Amniotic stem cell (primary cell): ENCODE measurements at regions not wholly inside any gene's neighbourhood (a gene's known extent, or its start where the extent isn't known, plus 50 kb on each side); places are given as distances from the start of the nearest gene placed in this dataset.
"Not testable (repeated sequence)": the region's sequence is repeated elsewhere in the genome, so short reads cannot be mapped to it uniquely, and the experiment has no call there.

Experiments used
- DNase-seq: peaks from one replicate; lab custom pipeline; 2025; lab: John Stamatoyannopoulos, UW

DNA sequence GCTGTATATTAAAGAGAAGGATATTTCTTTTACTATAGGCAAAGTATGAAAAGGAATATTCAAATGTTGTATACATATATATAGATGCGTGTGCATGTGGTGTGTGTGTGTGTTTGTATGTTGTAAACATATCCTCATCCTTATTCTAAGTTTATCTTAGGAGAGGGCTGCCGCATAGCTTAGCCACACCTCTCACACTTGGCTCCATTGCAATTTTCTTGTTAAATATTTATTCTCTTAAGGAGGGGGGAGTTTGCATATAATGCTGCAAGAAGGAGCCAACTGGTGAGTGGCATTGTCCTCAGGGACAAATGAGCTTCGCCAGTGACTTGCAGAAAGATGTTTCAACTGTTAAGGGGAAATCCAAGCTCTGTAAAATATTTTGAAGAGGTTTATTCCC, 360.1 kb upstream of the RND3 start:
- DNase-seq: no peak

DNA sequence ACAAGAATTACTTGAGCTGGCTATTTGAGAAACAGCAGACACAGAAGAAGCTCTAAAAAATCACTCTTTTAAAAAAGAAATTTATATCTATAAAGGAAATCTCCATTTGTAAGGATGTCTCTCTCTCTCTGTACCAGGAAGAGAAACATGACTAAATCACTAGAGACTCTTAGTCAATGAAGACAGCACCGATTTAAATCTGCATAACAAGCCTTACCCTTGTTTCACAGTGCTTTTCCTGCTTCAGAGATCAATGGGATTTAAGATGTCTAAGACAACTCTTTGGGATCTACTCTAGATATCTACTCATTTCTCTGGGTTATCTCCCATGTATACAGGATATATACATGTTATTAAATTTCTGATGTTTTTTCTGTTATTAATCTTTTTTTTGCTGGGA, 359.2 kb upstream of the RND3 start:
- no peak for DNase-seq

DNA sequence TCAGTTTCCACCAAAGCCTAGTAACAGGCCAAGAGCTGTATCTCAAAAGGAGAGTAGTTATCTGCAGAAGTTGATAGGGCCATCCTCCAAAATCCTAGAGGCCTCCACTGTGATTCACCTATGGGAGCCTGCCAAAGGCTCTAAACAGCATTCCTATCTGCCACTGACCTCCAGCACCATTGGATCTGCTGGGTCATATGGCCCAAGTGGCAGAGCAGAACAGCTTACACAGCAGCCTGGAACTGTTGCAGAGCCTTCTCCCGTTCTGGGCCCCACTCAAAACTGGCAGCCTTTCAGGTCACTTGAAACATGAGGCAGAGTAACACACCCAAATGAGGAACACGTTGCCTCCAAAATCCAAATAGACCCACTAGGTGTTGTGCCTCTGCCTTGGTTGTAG, 345.2 kb upstream of the RND3 start:
- DNase-seq: no peak

DNA sequence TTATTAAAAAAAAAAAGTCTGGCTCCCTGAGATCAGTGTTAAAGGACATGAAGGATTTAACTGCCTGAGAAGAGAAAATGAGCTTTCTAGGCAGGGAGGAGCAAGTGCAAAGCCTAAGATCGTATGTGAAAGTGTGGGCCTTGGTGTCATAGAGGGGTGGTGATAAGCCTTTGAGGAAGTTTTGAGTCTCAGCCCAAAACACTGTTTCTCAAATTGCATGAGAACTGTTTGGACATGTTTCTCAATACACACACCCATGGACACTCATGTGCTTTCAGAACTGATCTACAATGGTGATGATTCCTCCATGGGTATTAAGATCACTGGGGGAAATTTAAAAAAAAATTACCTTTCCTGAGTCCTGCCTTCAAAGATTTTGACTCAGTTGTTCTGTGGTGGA, 336.7 kb upstream of the RND3 start:
- DNase-seq: no peak

DNA sequence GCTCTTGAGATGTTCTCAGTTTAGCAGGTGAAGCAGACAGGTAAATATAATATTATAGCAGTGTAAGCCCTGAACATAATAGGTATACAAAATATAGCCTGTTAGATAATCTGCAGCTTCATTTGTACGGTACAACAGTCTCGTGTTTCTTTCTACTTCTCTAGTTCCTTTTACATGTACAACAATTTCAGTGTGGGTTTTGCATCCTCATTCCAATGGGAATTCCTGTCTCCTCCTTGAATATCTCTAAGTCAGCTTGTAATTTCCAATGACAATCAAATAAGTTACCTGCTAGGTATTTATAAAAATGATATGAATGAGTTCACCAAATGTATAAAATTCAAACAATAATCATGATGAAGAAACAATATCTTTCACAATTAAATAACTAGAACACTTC, 330.0 kb upstream of the RND3 start:
- DNase-seq: no peak

DNA sequence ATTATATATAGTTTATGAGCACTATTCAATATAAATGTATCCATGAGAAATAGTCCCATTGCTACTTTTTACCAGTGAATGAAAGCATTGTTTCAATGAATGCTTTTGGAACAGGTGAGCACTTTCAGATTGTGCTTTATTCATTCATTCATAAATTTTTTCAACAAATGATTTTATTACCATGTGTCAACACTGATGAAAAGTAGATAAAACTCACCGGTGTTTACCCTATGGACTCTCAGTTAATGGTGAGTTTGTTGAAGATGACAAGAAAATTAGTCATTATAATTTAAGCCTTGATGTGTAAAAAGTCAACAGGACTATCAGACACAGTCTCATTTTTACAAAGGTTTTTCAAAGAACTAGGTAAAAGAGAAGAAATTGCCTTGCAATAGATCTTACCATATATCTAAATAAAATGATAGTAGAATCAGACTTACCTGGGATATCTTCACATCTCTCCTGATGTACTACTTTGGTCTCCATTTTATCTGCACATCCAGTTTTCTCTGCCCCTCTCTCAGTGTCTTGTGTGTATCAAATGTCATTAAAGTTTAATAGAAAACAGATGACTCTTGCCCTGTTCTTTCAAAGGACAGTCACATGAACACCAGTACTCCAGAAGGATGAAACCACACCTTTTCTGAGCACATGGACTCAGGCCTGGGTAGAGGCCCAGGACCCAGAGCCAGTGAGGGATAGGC, 325.3 kb upstream of the RND3 start:
- DNase-seq: no peak

DNA sequence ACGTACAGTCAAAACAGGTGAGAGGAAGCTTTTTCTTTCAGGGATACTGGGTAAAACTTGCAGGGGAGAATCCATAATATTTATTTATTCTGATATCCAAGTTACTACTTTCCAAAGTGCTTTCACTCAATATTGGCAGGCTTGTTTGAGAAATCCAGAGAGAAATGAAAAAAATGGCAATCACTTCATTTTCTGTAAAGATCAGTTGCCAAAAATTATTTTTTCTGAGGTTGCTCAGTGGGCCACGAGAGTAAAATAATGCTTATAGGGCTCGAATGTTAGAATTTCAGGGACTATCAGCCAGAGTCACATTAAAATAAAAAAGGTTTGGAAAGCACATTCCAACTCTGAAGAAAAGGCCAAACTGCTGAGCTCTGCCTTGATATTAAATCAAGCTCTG, 324.6 kb upstream of the RND3 start:
- DNase-seq: no peak

DNA sequence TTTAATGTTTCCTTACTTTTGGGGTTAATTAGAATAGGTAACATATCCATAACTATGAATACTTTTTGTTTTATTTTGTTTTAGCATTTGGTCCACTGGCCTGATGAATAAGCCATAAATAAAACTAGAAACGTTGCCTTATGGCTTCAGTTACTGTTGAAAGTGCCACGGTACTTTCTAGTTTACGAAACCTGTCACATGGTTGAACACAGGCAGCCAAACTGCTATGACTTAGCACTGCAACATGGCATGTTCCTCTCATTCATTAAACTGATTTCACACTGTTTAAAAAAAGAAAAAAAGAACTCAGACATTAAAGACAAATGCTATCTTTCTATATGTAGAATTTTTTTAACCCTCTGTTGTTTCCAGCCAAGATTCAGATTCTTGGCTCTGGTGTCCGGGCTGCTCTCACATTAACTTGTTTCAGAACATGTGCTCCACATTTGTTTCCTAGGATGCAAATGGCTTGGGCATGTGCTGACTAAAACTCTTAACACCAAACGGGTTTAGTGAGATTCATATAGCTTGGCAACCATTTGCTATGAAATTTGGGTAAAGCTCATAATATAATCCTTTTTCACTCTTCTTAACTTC, 323.9 kb upstream of the RND3 start:
- no peak for DNase-seq

DNA sequence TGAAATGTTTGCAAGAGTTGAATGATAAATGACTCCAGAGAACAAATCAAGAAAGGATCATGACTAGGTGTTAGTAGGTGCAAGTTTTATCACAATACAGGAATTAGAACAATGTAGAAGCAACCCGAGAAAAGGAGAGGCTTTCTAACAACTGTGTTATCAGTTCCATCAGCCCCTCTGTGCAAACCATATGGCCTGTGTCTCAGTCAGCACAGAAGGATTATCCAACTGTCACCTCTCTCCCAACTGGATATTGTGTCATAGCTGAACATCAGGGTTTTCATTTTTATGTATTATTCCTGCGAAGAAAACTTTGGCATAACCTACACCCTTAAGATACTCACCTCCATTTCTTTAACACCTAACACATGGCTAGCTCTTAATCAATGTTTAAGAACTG, 321.6 kb upstream of the RND3 start:
- no peak for DNase-seq

DNA sequence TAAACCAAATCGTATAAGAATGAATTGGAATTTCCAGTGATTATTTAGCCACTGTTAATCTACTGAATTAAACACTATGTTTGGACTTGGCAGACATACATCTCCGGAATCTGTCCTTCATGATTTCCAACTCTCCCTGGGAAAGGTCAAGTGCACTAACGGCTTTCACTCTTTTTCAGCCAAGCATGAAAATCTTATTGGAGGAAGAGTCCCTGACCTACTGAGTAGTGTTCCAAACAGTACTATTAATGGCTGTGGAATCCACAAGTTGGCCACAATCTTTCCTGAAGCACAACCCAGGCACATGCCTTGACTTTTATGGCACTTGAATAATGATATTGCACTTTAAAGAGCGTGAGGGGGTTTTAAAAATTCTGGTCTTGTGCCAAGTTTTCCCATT, 318.9 kb upstream of the RND3 start:
- DNase-seq: no peak

DNA sequence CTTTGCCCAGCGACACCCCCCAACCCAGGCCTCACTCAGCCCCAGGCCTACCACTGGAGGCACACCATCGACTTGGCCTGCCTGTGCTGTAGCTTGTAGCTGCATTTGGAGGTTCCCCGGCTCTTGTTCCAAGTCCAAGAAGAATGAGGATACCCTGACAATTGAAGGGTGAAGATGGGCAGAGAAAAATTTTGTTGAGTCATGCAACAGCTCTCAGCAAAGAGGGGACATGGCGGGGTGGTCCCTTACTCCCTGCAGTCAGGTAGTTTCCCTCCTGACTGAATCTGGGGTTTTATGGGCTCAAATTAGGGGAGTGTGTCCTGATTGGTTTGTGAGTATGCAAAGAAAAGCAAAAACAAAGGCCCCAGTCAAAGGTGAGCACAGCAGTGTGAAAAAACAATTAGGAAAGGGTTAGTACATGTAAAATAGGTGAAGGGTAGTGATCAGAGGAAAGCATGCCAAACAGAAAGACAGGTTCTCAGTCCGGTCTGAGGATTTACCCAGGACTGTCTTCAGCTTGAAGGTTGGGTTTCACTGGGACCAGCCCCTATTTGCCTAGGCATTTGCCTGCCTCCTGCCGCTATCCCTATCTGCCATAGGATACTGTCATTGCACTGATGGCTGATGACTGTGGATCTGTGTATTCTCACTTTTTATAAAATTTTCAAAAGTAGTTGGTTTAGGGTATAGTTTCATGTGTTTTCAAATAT, 316.4 kb upstream of the RND3 start:
- DNase-seq: no peak

DNA sequence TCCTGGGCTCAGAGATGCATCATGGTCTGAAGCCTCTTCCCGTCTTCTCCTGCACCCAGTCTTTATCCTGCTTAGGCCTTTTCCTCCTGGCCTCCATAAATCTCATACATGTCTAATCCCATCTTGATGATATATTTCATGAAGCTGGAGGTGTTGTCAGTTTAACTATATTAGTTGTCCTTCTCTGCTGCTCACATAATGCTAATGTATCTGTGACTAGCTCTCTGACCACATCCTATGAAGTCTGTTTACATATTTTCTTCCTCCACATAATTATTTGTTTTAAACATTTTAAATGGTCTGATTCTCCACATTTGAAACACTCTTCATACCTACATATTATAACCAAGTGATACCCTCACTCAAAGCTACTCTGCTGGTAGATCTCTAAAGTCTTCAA, 315.2 kb upstream of the RND3 start:
- DNase-seq: no peak

DNA sequence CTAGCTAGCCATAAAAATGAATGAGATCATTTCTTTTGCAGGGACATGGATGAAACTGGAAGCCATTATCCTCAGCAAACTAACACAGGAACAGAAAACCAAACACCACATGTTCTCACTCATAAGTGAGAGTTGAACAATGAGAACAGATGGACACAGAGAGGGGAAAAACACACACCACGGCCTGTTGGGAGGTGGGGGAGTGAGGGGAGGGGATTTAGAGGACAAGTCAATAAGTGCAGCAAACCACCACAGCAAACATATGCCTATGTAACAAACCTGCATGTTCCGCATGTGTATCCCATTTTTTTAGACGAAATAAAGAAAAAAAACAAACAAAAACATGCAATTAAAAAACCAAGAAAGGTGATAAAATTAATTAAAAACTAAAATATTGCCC, 308.8 kb upstream of the RND3 start:
- DNase-seq: not testable (repeated sequence)

DNA sequence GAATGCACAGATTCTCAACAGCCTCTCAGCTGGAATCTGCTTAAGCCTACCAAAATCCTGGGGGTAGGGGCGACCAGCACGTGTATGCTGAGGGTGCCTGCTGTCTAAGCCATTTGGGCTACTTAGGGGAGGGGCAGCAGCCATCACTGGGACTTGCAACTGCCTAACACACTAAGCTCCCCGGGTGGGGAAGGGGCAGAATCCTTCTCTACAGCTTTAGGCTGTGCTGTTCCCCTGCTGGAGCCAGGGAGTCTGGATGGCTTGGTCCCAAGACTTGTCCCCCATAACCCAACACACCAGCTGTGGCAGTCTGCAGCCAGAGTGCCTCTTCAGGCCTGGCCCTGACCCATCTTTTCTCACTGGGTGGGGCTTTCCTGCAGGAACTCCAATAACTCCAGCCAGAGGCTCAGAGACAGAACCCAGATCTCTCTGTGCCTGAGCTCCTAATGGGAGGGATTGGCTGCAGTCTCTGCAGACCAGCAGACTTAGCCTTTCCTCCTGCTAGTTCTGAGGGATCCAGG, 305.4 kb upstream of the RND3 start:
- DNase-seq: no peak

DNA sequence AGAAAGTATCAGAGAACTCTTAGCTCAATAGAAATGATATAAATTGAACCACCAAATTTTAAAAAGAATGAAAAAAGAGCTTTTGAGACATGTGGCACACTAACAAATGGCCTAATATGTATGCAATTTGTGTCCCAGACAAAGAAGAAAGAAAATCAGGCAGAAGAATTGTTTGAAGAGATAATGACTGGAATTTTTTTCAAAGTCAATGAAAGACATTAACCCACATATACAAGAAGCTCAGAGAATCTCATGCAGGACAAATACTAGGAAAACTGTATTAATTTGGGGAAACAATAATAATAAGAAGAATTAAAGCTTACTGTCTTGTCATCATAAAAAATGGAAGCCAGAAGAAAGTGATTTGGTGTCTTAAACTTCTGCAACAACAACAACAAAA, 304.1 kb upstream of the RND3 start:
- DNase-seq: no peak

DNA sequence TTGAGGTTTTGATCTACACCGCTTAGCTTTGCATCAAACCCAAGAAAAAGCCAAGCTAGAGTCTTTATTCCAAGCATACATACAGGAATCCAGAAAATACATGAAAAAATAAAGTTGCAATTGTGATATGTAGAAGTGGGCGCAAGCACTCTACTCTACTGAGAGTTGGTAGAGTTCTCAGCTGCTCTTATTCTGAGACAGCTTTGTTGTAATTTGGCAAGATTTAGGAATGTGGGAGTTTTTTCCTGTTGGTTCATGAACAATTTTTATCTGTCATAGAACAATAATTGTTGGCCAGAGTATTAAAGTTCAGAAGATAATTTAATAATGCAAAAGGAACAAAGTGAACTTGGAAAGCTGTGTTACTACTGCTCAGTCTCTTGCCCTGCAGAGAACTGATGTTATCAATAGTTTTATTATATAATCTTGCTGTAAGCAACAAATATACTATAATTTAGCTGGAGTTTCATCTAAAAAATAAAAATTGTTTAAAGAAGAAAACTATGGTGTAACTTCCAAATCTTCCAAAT, 302.0 kb upstream of the RND3 start:
- DNase-seq: no peak

DNA sequence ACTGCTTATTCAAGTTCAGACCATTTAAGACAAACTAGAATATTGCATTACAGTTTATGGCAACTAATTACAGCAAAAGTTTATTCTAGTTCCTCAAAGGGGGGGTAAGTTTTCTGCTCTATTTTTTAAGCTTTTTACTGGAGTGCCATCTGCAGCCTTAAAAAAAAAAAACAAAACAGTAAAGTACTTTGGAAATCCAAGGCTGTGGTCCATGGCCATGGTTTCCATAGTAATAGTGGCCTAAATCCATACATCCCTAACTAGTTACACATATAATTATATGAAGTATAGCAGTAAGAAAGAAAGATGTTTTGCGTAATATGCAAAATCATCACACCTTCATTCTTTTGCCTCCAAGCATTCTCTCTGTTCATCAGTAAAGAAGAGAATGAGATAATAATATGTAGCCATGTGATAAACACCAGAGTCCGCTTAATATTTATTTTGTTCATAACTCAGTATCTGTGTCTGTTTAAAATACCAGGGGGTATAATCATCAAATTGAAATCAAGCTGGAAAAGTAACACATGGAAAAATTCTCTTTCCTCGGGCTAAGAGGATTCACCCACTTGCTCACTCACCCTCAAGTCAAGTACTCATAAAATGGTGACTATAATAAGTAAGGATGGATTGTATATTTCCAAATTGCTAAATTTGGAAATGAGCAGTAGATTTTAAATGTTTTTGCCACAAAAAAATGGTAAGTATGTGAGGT, 301.1 kb upstream of the RND3 start:
- DNase-seq: no peak

DNA sequence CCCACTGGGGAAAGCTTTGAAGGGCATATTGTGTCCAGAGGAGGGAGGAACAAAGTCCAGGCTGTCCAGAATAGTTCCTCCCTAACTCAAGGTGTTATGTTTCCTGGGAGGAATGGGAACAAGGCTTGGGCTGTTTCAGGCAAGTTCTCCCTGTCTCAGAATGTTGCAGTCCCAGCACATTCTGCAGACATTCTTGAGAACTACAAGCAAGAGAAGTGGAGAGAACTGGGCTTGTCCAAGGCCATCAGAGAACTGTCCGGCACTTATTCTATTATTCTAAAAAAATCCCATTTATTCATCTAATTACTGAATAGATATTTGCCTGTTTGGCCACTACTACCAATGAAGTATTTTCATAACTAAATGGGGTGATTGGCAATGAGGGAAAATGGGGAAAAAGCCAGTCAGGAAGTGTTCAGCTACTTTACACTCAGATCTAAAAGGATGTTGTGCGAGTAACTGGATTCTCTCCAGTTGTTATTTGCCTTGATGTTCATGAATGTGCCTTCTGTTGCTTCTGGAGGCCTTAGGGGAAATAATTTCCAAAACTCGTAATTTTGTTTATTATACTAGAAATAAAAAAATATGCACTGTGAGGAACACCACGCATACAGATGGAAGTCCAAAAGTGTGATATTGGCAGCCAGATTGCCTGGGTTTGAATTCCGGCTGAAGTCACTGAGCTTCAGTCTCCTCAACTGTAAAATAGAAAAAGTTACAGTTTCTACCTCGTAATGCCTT, 300.1 kb upstream of the RND3 start:
- no peak for DNase-seq

DNA sequence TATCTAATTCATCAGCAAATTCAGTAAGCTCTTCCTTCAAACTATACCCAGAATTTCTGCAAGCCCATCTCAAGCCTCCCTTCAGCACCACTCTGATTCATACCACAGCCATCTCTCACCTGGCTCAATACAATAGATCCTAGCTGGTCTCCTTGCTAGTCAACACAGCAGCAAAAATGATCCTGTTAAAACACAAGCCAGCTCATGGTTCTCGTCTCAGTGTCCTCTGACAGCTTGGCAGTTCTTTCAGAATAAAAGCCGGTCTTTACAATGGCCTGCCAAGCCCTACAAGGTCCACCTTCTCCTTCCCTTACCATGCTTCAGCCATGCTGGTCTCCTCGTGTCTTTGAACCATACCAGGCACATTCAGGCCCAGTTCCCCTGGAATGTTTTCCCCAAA, 296.9 kb upstream of the RND3 start:
- no peak for DNase-seq

DNA sequence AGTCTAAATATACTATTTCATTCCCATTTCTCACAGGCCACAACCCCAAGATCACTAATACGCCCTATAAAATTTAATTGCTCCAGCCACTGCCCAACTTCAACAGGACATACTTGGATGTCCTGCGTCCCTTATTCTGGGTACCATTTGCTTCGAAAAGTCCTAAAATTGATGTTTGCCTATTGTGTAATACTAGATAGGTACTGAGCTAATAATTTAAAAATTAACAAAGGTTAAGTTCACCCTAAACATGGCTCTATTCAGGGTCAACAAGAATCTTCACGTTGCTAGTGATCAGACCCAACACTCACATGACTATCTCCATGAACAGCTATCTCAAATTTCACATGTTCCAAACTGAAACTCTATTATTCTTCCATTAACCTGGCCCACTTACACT, 296.4 kb upstream of the RND3 start:
- DNase-seq: no peak

DNA sequence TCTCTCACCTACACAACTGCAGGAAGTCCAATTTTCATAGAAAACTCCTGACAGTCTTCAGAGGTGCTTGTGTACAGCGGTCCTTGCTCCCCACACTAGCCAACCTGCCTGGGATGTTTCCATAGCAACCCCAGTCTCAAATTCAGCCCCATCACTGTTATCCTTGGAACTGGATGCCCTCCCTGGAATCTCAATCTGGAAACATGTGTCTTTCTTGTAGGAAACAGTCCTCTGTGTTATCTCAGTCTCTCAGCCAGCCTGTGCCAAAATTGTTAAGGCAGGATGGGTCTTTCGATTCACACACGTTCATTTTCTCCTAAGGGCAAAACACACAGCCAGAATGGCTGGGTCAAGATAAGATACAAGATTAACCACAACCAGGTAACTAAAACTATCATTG, 295.5 kb upstream of the RND3 start:
- DNase-seq: no peak

DNA sequence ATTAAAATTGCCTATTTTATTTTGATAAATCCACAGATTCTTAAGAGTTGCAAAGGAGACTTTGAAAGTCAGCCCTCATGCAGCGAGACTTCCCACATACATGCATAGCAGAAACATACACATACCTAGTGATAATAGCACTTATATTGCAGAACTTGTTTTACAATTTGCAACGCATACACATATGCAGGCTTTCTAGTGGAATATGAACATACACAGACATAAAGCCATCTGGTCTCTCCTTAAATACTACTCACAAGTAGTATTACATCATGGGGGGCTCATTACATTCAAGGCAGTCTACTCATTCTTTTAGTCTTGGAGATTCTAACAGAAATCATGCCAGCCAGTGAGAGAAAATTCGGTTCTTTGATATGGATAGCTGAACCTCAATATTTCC, 295.1 kb upstream of the RND3 start:
- DNase-seq: no peak
